Gastroesophageal sphincter (tissue), 4 donors: ENCODE measurements at regions not wholly inside any gene's neighbourhood (a gene's known extent, or its start where the extent isn't known, plus 50 kb on each side); places are given as distances from the start of the nearest gene placed in this dataset.
"Not testable (repeated sequence)": the region's sequence is repeated elsewhere in the genome, so short reads cannot be mapped to it uniquely, and the experiment has no call there.

Experiments used
- ATAC-seq: fragments of 150-250 bp; one replicate; pipeline ENCODE4 v1.9.1; 2016; ENCODE audit warnings: mild to moderate bottlenecking, moderate library complexity
- H3K27ac ChIP-seq, 4 donors: fragments of 200-600 bp; sonication (generic) in 3 of 4; 1 replicate in 3 of 4; 2 replicates in 1 of 4; pipeline ENCODE4 v1.5.1; 2016 to 2019
- H3K27me3 ChIP-seq: fragments of 200-600 bp; sonication (generic); one replicate; pipeline ENCODE4 v1.5.1; 2019
- H3K36me3 ChIP-seq, 2 donors: fragments of 200-600 bp; sonication (generic); one replicate each; pipeline ENCODE4 v1.5.1; 2019; ENCODE audit warnings: control low read depth in 1 of 2
- H3K4me1 ChIP-seq, 3 donors: fragments of 200-600 bp; sonication (generic); 1 replicate in 2 of 3; 2 replicates in 1 of 3; pipeline ENCODE4 v1.5.1; 2016 to 2019; ENCODE audit warnings: control low read depth in 2 of 3
- H3K4me3 ChIP-seq, 2 donors: fragments of 200-600 bp; sonication (generic); one replicate each; pipeline ENCODE4 v1.5.1; 2019; ENCODE audit warnings: mild to moderate bottlenecking in 1 of 2, moderate library complexity in 1 of 2
- H3K9me3 ChIP-seq, 3 donors: fragments of 200-600 bp; sonication (generic); one replicate each; pipeline ENCODE4 v1.5.1; 2017 to 2019; ENCODE audit warnings: control low read depth in 2 of 3
- EP300 ChIP-seq: sonication (generic); formaldehyde crosslinking; IDR thresholded peaks from one replicate; pipeline ENCODE4 v1.6.1; 2017; ENCODE audit warnings: antibody characterized with exemption, mild to moderate bottlenecking
- POLR2A ChIP-seq, 2 donors: fragments of 450-650 bp; IDR thresholded peaks; one replicate each; pipeline ENCODE4 v1.6.1; 2017; ENCODE audit warnings: antibody characterized with exemption in 2 of 2, mild to moderate bottlenecking in 2 of 2, moderate library complexity in 1 of 2
- POLR2AphosphoS5 ChIP-seq: sonication (generic); formaldehyde crosslinking; IDR thresholded peaks from one replicate; pipeline ENCODE4 v1.6.1; 2017; ENCODE audit warnings: antibody characterized with exemption
- WGBS, 2 donors: methylation state at CpG; one replicate each; pipeline ENCODE4 v1.1.5; 2018; ENCODE audit warnings: low coverage in 1 of 2; 5-methylcytosine and 5-hydroxymethylcytosine counted together
- TF ChIP-seq, protein P1 (sequence below), 4 experiments: fragments of 200-600 bp in 2 of 4; fragments of 450-650 bp in 2 of 4; sonication (generic) in 1 of 4; IDR thresholded peaks; one replicate each; pipeline ENCODE4 v1.5.1; 2017 to 2019; ENCODE audit warnings: antibody characterized with exemption in 4 of 4, mild to moderate bottlenecking in 2 of 4, moderate library complexity in 2 of 4

DNA sequence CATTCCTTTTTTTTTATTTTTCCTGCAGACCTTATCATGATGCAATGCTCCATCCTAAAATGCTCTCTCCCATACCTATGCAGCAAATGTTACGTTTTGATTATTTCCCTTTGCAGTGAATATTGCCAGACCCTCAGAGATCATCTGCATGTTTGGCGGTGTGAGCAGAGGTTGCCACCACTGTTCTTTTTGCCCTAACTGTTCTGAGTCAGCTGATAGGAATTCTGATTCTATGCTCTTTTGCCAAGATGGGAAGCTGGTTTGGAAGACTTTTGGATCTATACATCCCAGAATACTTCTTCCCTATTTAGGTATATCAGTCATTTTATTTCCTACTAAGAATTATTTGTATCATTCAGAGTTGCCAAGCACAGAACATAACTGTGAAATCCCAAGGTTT lies 130.5 kb downstream of the KLF6 start:
- Histone ChIP-seq H3K9me3 (no peaks in the 10 kb centered on the region), H3K4me3 (no peak overlapping the region), H3K27ac (no peak overlapping the region), H3K4me1 (no peaks in the 10 kb centered on the region), H3K27me3 (no peaks in the 10 kb centered on the region), H3K36me3 (no peaks in the 10 kb centered on the region)
- no peak for ATAC-seq
- TF ChIP-seq EP300, result no peak
- WGBS, 2 donors, result 59 to 64% methylated on average over 2 of the region's 2 CpGs

DNA sequence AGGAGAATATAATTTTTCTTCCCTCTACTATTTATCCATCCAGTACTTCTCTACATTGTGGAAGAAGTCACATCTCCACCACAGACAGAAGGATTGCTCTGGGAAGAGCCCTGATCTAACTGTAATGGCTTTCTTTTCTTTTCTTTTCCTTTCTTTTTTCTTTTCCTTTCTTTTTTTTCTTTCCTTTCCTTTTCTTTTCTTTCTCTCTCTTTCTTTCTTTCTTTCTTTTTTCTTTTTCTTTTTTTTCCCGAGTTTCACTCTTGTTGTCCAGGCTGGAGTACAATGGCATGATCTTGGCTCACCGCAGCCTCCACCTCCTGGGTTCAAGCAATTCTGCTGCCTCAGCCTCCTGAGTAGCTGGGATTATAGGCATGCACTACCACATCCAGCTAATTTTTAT lies 131.7 kb downstream of the KLF6 start:
- not testable (repeated sequence) for H3K9me3 ChIP-seq, ATAC-seq, H3K27me3 ChIP-seq, H3K27ac ChIP-seq, H3K36me3 ChIP-seq, H3K4me1 ChIP-seq
- 48 to 90% methylated on average over 2 of the region's 2 CpGs for WGBS, 2 donors
- H3K4me3 ChIP-seq, result peak overlapping the region in 1 of 2 donors; percentile 29

DNA sequence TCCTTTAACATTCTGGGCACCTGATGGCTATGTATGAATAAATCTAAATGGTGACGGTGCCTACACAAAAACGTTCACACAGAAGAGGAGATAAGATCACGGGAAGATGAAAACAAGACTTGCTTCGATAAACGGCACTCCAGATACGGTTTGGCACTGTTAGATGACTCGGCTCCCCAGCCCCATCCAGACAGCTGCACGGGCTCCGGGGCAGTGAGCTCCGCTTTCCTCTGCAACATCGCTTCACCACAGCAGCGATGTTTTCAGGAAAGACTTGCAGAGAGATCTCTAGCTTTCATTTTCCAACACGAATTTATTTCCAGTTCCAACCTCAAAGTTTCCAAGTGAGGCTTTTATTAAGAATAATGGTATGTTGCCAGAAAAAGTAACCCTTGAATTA lies 132.1 kb downstream of the KLF6 start:
- Histone ChIP-seq H3K9me3 (no peaks in the 10 kb centered on the region), H3K36me3 (no peaks in the 10 kb centered on the region), H3K27me3 (no peaks in the 10 kb centered on the region), H3K27ac (no peak overlapping the region), H3K4me3 (peak overlapping the region in 1 of 2 donors; percentile 29), H3K4me1 (peaks cover 0 to 6% (median 0%) of the 10 kb centered on the region in 3 donors)
- 28 to 29% methylated on average over 13 of the region's 13 CpGs for WGBS, 2 donors
- no peak for TF ChIP-seq POLR2AphosphoS5
- TF ChIP-seq, protein P1, sequence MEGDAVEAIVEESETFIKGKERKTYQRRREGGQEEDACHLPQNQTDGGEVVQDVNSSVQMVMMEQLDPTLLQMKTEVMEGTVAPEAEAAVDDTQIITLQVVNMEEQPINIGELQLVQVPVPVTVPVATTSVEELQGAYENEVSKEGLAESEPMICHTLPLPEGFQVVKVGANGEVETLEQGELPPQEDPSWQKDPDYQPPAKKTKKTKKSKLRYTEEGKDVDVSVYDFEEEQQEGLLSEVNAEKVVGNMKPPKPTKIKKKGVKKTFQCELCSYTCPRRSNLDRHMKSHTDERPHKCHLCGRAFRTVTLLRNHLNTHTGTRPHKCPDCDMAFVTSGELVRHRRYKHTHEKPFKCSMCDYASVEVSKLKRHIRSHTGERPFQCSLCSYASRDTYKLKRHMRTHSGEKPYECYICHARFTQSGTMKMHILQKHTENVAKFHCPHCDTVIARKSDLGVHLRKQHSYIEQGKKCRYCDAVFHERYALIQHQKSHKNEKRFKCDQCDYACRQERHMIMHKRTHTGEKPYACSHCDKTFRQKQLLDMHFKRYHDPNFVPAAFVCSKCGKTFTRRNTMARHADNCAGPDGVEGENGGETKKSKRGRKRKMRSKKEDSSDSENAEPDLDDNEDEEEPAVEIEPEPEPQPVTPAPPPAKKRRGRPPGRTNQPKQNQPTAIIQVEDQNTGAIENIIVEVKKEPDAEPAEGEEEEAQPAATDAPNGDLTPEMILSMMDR (IDR thresholded peaks at IDR 0.05), result no peak
- no peak for TF ChIP-seq EP300
- TF ChIP-seq POLR2A (IDR thresholded peaks at IDR 0.05), result no peak
- no peak for ATAC-seq

DNA sequence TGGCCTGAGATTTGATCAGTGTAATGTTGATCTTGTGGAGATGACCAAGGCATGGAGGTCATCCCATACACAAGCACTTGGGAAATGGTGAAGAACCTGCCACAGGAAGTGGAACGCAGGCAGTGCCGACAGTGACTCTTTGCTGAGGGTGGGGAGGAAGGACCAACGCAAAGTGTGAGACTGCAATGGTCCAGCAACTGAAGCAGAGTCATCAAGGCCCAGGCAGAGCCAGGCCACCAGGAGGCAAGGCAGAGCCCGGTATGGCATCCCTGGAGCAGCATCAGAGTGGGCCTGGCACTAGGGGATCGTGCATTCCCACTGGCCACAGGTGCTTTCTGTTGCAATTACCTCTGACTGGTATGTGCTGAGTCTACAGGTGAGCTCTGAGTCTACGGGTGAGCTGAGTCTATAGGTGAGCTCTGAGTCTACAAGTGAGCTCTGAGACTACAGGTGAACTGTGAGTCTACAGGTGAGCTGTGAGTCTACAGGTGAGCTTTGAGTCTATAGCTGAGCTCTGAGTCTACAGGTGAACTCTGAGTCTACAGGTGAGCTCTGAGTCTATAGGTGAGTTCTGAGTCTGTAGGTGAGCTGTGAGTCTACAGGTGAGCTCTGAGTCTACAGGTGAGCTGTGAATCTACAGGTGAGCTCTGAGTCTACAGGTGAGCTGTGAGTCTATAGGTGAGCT lies 132.9 kb downstream of the KLF6 start:
- no peaks in the 10 kb centered on the region for H3K36me3 ChIP-seq

DNA sequence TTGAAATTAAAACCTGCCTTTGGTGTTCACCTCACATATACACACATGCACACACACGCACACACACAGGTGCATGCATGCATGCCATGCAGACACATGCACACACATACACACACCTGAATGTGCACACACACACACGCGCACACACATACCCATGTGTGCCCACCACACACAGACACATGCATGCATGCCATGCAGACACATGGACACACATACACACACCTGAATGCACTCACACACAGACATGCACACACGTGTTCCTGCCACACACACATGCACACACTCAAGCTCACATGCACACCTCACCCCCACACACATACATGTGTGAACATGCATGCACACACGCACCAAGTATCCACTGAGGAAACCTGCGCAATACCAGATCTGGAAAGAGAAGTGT lies 136.4 kb downstream of the KLF6 start:
- H3K4me3 ChIP-seq, result no peak overlapping the region
- no peaks in the 10 kb centered on the region for H3K27me3 ChIP-seq
- WGBS, 2 donors, result 86% methylated on average over 3 of the region's 6 CpGs; no CpG with 5 or more reads in 1 of the 2 donors
- H3K4me1 ChIP-seq, result peaks cover 0 to 10% (median 0%) of the 10 kb centered on the region in 3 donors
- TF ChIP-seq POLR2A (IDR thresholded peaks at IDR 0.05) (no peak), POLR2AphosphoS5 (no peak), EP300 (no peak)
- TF ChIP-seq, protein P1 (IDR thresholded peaks at IDR 0.05), result no peak
- no peaks in the 10 kb centered on the region for H3K9me3 ChIP-seq
- H3K27ac ChIP-seq, result no peak overlapping the region
- no peaks in the 10 kb centered on the region for H3K36me3 ChIP-seq
- ATAC-seq, result no peak

More for the DNA sequence above, 132.9 kb downstream of the KLF6 start:
- Histone ChIP-seq H3K9me3 (no peaks in the 10 kb centered on the region), H3K4me3 (no peak overlapping the region), H3K27ac (no peak overlapping the region), H3K27me3 (no peaks in the 10 kb centered on the region), H3K4me1 (peaks cover 0 to 10% (median 0%) of the 10 kb centered on the region in 3 donors)
- ATAC-seq, result no peak
- TF ChIP-seq, protein P1 (IDR thresholded peaks at IDR 0.05), result no peak
- TF ChIP-seq POLR2A (IDR thresholded peaks at IDR 0.05), result no peak
- TF ChIP-seq EP300, result no peak
- TF ChIP-seq POLR2AphosphoS5, result no peak
- 100% methylated on average over 1 of the region's 6 CpGs; no CpG with 5 or more reads in 1 of the 2 donors for WGBS, 2 donors

DNA sequence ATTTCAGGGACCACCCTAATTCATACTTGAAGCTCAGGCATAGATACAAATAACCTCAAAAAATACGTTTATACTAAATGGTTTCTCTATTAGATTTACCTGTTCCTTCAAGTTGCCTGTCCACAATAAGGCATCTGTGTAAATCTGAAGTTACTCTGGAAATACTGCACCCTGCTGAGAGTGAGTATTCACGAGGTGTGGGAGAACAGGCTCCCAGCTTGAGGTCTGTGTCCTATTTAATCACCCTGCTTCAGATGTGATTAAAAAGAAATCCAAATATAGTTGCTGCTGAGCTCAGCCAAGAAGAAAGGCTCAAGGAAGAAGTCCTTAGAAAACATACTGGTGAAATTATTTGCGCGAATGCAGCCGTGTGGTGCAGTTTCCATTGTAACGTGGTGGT lies 136.8 kb downstream of the KLF6 start:
- Histone ChIP-seq H3K4me3 (no peak overlapping the region), H3K27ac (no peak overlapping the region), H3K4me1 (peaks cover 0 to 10% (median 0%) of the 10 kb centered on the region in 3 donors), H3K9me3 (no peaks in the 10 kb centered on the region), H3K27me3 (no peaks in the 10 kb centered on the region), H3K36me3 (no peaks in the 10 kb centered on the region)
- WGBS, 2 donors, result 16 to 55% methylated on average over 6 of the region's 6 CpGs
- TF ChIP-seq, protein P1 (IDR thresholded peaks at IDR 0.05), result no peak
- no peak for ATAC-seq
